GM23248 (cell line): ENCODE measurements at regions not wholly inside any gene's neighbourhood (a gene's known extent, or its start where the extent isn't known, plus 50 kb on each side); places are given as distances from the start of the nearest gene placed in this dataset.

Experiments
- DNase-seq: peaks from one replicate; pipeline ENCODE4 v3.0.0-alpha.2; 2015
- H2AFZ ChIP-seq: fragments of 200-600 bp; sonication (generic); 2 replicates; pipeline ENCODE4 v1.6.1; 2016; ENCODE audit warnings: antibody characterized with exemption
- H3F3A ChIP-seq: fragments of 200-600 bp; sonication (generic); 2 replicates; pipeline ENCODE4 v1.6.1; 2016; ENCODE audit warnings: mild to moderate bottlenecking, antibody characterized with exemption, mixed run types; ENCODE audit not compliant: insufficient read depth
- H3K27ac ChIP-seq: fragments of 200-600 bp; sonication (generic); 2 replicates; pipeline ENCODE4 v1.5.1; 2016; ENCODE audit warnings: mild to moderate bottlenecking
- H3K27me3 ChIP-seq: fragments of 200-600 bp; sonication (generic); replicated peaks from 2 replicates; pipeline ENCODE4 v1.6.1; 2016; ENCODE audit warnings: mild to moderate bottlenecking; ENCODE audit not compliant: insufficient read depth
- H3K36me3 ChIP-seq: fragments of 200-600 bp; sonication (generic); 2 replicates; pipeline ENCODE4 v1.6.1; 2016; ENCODE audit warnings: low read depth, mild to moderate bottlenecking
- H3K4me1 ChIP-seq: fragments of 200-600 bp; sonication (generic); 2 replicates; pipeline ENCODE4 v1.6.1; 2016; ENCODE audit warnings: mild to moderate bottlenecking; ENCODE audit not compliant: insufficient read depth
- H3K4me2 ChIP-seq: fragments of 200-600 bp; sonication (generic); one replicate; pipeline ENCODE4 v1.6.1; 2016; ENCODE audit warnings: mild to moderate bottlenecking; ENCODE audit not compliant: unreplicated experiment
- H3K4me3 ChIP-seq: fragments of 200-600 bp; sonication (generic); 2 replicates; pipeline ENCODE4 v1.5.1; 2016; ENCODE audit warnings: mild to moderate bottlenecking
- H3K79me2 ChIP-seq: fragments of 200-600 bp; sonication (generic); 2 replicates; pipeline ENCODE4 v1.6.1; 2016; ENCODE audit warnings: mild to moderate bottlenecking; ENCODE audit not compliant: insufficient read depth
- H3K9ac ChIP-seq: fragments of 200-600 bp; sonication (generic); 2 replicates; pipeline ENCODE4 v1.6.1; 2016; ENCODE audit warnings: mild to moderate bottlenecking
- H3K9me2 ChIP-seq: fragments of 200-600 bp; sonication (generic); 2 replicates; pipeline ENCODE4 v1.6.1; 2016; ENCODE audit warnings: mixed run types, mild to moderate bottlenecking, moderate library complexity; ENCODE audit not compliant: insufficient read depth
- H3K9me3 ChIP-seq: fragments of 200-600 bp; sonication (generic); one replicate; pipeline ENCODE4 v1.6.1; 2017; ENCODE audit warnings: low read depth
- H4K20me1 ChIP-seq: fragments of 200-600 bp; sonication (generic); 2 replicates; pipeline ENCODE4 v1.6.0; 2016; ENCODE audit not compliant: insufficient read depth
- EZH2 ChIP-seq: fragments of 200-600 bp; sonication (generic); IDR thresholded peaks from 2 replicates; pipeline ENCODE4 v1.6.1; 2018; ENCODE audit warnings: antibody characterized with exemption, mild to moderate bottlenecking; ENCODE audit not compliant: insufficient read depth, poor library complexity, severe bottlenecking
- EZH2phosphoT487 ChIP-seq: fragments of 200-600 bp; sonication (generic); IDR thresholded peaks from 2 replicates; pipeline ENCODE4 v1.6.1; 2018; ENCODE audit warnings: antibody characterized with exemption, moderate library complexity, mild to moderate bottlenecking, low read depth; ENCODE audit not compliant: insufficient read depth
- WGBS, 2 experiments: methylation state at CpG; one replicate each; pipeline ENCODE4 v1.1.6; 2015 to 2017; ENCODE audit warnings: low lambda C conversion rate in 2 of 2, low coverage in 1 of 2; ENCODE audit errors: missing lambda C conversion rate in 2 of 2; 5-methylcytosine and 5-hydroxymethylcytosine counted together
- in situ Hi-C: fragments of 300-500 bp; cut with MboI; formaldehyde crosslinking; loops from 2 replicates; pipeline ENCODE4 v1.15.0; 2020

DNA sequence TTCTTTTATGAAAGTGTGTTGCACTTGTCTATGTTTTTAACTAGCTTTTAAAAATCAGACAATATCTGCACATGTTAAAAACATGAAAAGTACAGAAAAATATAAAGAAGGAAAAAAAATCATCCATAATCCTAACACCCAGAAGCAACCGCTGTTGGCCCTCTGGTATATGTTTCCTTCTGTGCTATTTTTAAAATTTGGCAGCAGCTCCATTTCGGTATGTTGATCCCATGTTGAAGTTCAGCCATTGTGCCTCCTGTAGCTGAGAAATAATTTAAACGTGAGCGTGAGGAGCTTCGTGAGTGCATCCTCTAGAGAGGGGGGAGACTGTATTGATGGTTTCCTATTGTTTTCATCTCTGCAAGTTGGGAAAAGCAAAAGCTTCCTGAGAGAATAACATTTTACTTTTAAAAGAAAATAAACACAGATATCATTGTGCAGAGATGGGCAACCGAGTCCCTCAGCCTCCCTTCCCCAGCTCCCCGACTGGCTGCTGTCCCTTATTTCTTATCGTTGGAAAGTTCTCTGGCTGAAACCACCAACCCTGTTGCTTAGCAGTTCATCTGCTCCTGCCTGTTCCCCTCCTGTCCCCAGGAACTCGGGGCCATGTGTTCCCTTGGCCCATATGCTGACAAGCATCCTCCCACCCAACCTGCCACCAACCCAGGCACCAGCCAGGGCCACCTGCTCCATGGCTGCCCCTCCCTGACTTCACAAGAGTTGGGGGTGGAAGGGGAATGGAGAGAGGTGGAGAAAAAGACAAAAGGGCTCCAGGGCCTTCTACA lies 499.1 kb upstream of the PODXL start:
- Histone ChIP-seq H3K27me3 (peaks cover 10% of the 10 kb centered on the region), H3K4me3 (no peak overlapping the region), H3F3A (no peaks in the 10 kb centered on the region), H3K9me3 (no peaks in the 10 kb centered on the region), H3K9me2 (no peaks in the 10 kb centered on the region), H3K79me2 (no peaks in the 10 kb centered on the region), H3K4me2 (no peak overlapping the region), H3K9ac (no peak overlapping the region), H4K20me1 (no peaks in the 10 kb centered on the region), H3K27ac (no peak overlapping the region), H3K4me1 (no peaks in the 10 kb centered on the region), H3K36me3 (no peaks in the 10 kb centered on the region), H2AFZ (no peak overlapping the region)
- no peak for TF ChIP-seq EZH2phosphoT487
- no peak for TF ChIP-seq EZH2
- 57 to 59% methylated on average over 9 of the region's 9 CpGs for WGBS, 2 experiments
- in situ Hi-C loops: no loop called here
- no peak for DNase-seq

DNA sequence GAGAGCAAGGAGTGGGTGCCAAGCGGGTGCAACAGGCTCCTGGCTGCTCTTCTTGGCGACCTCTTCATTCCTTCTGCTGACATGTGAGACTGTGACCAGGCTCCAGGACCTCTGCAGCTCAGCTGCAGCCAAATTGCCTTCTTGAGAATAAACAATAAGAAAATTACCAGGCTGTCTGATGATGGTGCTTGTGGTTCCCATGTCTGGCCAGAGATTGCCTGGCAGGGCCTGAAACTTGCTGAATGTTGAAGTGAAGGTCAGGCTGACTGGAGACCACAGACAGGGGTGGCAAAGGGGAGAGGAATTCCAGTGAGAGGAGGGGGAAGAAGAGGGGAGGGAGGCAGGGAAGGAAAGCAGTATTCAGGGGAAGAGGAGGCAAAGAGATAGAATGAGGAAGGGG lies 497.4 kb upstream of the PODXL start:
- Histone ChIP-seq H3K36me3 (no peaks in the 10 kb centered on the region), H3F3A (no peaks in the 10 kb centered on the region), H3K9me2 (no peaks in the 10 kb centered on the region), H3K4me3 (no peak overlapping the region), H3K27me3 (peaks cover 10% of the 10 kb centered on the region), H2AFZ (no peak overlapping the region), H3K9ac (no peak overlapping the region), H3K4me1 (no peaks in the 10 kb centered on the region), H3K9me3 (no peaks in the 10 kb centered on the region), H3K27ac (no peak overlapping the region), H4K20me1 (no peaks in the 10 kb centered on the region), H3K4me2 (no peak overlapping the region), H3K79me2 (no peaks in the 10 kb centered on the region)
- 3 to 9% methylated on average over 2 of the region's 2 CpGs for WGBS, 2 experiments
- TF ChIP-seq EZH2: no peak
- TF ChIP-seq EZH2phosphoT487: no peak
- no peak for DNase-seq
- in situ Hi-C loops: no loop called here

DNA sequence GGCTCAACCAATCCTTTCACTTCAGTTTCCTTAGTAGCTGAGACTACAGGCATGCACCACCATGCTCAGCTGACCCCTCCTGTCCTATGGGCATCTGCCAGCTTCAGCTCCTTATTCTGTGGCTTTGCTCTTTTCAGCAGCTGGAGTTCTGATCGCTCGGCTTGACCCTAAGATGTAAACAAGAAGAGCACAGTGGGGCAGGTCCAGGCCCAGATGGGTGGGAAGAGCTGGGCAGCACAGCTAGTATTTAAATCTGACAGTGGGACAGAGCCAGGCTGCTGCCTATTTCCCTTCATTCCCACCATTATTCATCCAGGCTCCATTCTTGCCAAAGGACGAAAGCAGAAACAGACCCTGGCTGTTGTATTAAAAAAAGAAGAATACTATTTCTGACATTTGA lies 494.9 kb upstream of the PODXL start:
- no peak overlapping the region for H3K9ac ChIP-seq
- 38 to 41% methylated on average over 3 of the region's 3 CpGs for WGBS, 2 experiments
- TF ChIP-seq EZH2phosphoT487 (no peak), EZH2 (no peak)
- in situ Hi-C loops: no loop called here
- DNase-seq: no peak
- H3K27me3 ChIP-seq: peaks cover 10% of the 10 kb centered on the region
- no peaks in the 10 kb centered on the region for H3K79me2 ChIP-seq
- no peak overlapping the region for H3K27ac ChIP-seq
- H2AFZ ChIP-seq: no peak overlapping the region
- no peaks in the 10 kb centered on the region for H3K36me3 ChIP-seq
- no peaks in the 10 kb centered on the region for H3K4me1 ChIP-seq
- H3F3A ChIP-seq: no peaks in the 10 kb centered on the region
- H3K9me3 ChIP-seq: no peaks in the 10 kb centered on the region
- no peak overlapping the region for H3K4me3 ChIP-seq
- H3K4me2 ChIP-seq: no peak overlapping the region
- H3K9me2 ChIP-seq: no peaks in the 10 kb centered on the region
- H4K20me1 ChIP-seq: no peaks in the 10 kb centered on the region

DNA sequence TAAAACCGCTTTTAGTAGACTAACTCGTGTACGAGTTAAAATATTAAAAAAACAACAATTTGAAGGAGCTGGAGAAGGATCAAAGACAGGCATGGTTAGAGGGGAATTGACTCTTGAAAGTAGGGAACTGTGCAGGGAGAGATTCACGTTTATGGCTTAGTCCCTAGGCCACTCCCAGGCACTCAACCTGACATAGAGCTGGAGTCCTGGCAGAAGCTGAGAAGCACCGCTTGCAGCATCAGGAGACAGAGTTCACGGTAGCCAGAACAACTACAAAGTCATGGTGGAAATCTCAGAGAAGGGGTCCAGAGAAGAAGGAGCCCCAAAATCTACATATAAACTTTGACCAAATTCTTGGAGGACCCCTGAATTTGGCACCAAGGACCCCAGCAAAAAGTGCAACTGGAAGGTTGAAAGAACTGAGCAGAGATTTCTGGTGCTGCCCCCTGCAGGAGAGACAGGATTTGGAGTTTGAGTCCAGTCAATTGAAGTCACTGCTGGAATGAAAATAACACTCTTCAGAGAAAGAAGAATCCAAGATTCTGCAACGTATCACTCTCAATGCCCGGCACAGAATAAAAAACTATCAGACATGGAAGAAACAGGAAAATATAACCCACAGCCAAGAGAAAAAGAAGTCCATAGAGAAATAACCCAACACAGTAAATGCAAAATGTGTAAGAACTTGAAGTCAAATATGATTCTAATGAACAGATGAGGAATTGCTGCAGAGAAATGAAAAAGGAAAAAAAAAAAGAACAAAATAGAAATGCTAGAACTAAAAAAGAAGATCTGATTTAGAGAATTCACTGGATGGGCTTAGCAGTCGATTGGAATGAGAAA lies 493.3 kb upstream of the PODXL start:
- Histone ChIP-seq H3F3A (no peaks in the 10 kb centered on the region), H3K9me2 (no peaks in the 10 kb centered on the region), H3K4me3 (0 out of 2 replicates have a peak overlapping the region, but pooled peaks have one; percentile 12), H3K27me3 (peaks cover 3% of the 10 kb centered on the region), H3K4me2 (peak overlapping the region; percentile 16), H3K4me1 (no peaks in the 10 kb centered on the region), H3K9me3 (no peaks in the 10 kb centered on the region), H2AFZ (no peak overlapping the region), H4K20me1 (no peaks in the 10 kb centered on the region), H3K36me3 (no peaks in the 10 kb centered on the region), H3K79me2 (no peaks in the 10 kb centered on the region), H3K9ac (no peak overlapping the region), H3K27ac (no peak overlapping the region)
- 42 to 44% methylated on average over 9 of the region's 9 CpGs for WGBS, 2 experiments
- TF ChIP-seq EZH2phosphoT487: no peak
- no peak for TF ChIP-seq EZH2
- in situ Hi-C loops: no loop called here
- peak; percentile 49 for DNase-seq
